NCI-H526 (cell line): ENCODE measurements at regions not wholly inside any gene's neighbourhood (a gene's known extent, or its start where the extent isn't known, plus 50 kb on each side); places are given as distances from the start of the nearest gene placed in this dataset.
A peak's percentile ranks its signal among the peaks of the same experiment; 100 is the strongest.
"Not testable (repeated sequence)": the region's sequence is repeated elsewhere in the genome, so short reads cannot be mapped to it uniquely, and the experiment has no call there.

ENCODE experiments used
- DNase-seq, 2 experiments: peaks; one replicate each; lab custom pipeline; 2025; lab: John Stamatoyannopoulos, UW

DNA sequence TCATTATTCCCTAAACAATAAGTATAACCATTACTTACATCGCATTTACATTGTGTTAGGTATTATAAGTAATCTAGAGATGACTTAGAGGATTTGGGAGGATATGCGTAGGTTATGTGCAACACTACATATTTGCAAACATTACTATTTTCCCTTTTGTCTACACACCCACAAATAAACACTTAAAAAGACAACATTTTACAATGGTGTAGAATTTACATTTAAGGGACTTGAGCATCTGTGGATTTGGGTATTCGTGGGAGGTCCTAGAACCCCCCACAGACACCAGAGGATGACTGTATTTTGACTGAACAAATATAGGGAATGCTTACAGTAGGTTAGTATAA lies 220.2 kb upstream of the MYO3A start:
- no peak for DNase-seq

DNA sequence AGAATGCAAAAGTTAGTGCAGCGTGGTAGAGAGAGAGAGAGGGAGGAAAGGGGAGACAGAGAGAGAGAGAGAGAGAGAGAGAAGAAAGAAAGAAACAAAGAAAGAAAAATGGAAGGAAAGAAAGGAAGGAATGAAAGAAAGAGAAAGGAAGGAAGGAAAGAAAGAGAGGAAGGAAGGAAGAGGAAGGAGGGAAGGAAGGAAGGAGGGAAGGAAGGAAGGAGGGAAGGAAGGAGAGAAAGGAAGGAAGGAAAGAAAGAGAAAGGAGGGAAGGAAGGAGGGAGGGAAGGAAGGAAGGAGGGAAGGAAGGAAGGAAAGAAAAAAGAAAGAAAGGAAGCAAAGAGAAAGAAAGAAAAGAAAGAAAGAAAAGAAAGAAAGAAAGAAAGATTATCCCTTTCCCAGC lies 209.8 kb upstream of the MYO3A start:
- DNase-seq = no peak

DNA sequence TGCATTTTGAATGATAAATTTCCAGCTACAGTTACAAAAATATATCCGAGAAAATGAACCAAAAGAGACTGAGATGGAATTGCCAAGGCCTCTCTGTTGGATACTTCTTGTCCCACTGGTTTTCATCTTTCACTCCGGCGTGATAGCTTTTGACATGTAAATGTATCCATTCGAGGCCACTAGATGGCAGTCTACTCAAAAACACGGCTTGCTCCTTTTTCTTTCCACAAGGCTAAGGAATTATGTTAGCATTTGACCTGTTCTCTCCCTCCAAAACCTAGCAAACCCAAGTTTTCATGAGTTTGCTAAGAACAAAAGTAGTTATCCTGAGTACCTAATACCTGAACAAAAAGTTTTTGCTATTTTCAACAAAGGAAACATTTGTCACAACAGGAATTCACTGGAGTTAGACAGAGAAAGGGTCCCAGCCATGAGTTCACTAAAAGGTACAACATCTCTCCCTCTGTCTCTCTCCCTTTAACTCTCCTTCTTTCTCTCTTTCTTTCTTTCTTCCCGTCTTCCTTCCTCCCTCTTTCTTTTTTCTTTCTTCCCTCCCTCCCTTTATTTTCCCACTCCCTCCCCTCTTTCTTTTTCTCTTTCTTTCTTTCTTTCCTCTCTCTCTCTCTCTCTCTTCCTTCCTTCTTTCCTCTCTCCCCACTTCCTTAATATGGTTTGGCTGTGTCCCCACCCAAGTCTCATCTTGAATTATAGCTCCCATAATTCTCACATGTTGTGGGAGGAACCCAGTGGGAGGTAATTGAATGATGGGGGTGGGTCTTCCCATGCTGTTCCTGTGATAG lies 207.9 kb upstream of the MYO3A start:
- DNase-seq = peak; percentile 13 to 68

DNA sequence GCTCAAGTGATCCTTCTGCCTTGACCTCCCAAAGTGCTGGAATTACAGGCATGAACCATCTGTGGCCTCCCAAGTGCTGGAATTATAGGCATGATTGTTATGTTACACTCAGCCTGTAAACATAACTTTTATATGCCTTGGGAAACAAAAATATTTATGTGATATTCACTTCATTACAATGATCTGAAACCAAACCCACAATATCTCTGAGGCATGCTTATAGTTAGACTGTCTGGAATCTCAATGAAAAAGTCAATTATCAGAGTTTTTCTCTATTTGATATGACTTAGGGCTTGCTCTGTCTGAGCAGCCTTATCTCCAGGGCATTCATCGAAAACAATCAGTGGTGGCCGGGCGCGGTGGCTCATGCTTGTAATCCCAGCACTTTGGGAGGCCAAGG lies 195.3 kb upstream of the MYO3A start:
- DNase-seq = no peak

DNA sequence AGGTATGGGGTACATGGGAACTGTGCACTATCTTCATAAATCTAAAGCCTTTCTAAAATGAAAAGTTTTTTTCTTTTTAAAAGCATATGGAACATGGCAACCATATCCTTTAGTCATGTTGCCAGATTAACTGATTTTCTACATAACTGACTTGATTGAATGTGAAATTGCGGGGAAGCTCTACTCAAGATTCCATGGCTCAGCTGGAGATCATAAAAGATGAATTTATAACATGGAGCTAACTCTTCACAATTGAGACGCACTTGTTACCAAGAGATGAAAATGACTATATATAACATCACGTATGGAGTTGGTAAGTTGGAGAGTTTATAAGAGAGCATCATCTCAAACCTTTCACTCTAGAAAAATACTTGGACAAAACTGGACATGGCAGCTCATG lies 190.2 kb upstream of the MYO3A start:
- no peak for DNase-seq

DNA sequence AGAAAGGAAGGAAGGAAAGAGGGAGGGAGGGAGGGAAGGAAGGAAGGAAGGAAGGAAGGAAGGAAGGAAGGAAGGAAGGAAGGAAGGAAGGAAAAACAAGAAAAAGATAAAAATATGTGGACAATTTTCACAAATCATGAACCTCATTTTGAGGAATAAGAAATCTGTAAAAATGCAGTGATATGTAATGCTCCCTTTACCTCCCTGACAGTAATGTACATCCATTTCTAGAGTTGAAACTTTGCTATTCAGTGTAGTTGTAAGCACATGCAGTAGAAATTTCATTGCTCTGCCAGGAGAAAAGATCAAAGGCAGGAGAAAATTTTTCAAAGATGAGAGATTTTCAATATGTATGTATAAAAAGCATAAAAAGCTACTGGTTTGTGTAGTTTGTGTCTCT lies 189.5 kb upstream of the MYO3A start:
- DNase-seq = no peak

DNA sequence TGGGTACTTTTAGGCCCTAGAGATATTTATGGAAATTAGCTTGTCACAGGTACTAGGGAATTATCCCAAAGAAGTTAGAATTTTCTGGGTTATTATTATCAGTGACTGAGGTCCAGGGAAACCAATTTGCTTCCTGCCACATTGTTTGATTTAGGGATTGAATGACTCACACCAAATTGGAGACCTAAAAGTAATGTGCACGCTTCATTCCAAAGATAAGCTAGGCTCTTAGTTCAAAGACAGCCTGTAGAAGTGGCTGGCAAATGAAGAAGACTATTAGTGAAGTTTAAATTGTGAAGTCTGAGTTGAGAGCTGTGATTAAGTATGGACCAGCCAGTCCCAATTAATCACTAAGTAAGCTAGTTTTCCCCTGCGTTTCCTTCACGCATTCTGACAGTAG lies 188.1 kb upstream of the MYO3A start:
- no peak for DNase-seq

DNA sequence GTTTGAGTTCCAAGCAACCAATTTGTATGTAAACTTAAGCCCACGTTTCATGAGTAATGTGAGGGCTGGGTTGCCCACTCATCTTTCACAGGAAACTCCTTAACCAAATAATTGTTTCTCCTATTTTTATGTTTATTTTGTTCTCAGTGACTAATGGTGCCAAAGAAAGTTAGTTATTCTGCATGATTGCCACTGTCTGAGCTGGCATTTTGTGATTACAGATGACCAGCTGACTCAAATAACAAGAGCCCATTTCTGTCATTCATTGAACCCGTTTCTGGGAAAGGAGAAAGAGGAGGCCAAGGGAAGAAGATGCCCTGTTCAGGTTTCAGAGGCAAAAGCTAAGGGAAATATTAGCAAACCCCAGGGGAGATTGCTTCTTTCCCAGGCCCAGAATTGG lies 186.9 kb upstream of the MYO3A start:
- DNase-seq = no peak

DNA sequence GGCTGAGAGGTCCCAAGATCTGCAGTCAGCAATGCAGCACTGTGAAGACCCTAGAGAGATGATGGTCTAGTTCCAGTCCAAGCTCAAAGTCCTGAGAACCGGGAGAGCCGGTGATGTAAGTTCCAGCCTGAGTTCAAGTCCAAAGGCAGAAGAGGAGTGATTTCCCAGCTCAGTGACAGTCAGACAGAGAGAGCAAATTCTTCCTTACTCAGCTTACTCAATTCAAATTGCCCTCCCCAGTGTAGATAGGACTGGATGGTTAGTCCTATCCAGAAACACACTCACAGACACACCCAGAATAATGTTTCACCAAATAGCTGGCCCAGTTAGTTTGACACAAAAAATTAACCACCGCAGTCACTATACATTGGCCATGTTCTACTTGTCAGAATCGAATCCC lies 185.5 kb upstream of the MYO3A start:
- no peak for DNase-seq

DNA sequence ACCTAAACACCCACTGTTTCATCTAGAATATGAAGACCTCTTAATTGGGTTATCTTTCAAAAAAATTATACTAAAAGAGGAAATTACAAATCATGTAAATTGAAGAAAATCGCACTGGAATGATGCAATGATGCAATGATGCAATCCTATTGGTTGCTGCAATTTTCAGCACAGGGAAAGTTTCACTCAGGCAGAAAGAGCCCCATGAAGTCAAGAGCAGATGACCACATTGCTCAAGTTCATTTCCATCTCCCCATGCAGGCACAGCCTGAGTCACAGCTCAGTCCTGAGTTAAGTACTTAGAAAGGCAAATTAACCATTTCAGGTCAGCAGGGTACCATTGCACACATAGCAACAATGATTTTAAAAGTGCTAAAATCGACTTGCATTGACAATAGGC lies 180.3 kb upstream of the MYO3A start:
- DNase-seq = no peak

DNA sequence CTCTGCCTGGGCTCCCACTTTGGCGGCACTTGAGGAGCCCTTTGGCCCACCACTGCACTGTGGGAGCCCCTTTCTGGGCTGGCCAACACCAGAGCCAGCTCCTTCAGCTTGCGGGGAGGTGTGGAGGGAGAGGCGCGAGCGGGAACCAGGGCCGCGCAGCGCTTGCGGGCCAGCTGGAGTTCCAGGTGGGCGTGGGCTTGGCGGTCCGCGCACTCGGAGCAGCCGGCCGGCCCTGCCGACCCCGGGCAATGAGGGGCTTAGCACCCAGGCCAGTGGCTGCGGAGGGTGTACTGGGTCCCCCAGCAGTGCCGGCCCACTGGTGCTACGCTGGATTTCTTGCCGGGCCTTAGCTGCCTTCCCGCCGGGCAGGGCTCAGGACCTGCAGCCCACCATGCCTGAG lies 178.2 kb upstream of the MYO3A start:
- not testable (repeated sequence) for DNase-seq

DNA sequence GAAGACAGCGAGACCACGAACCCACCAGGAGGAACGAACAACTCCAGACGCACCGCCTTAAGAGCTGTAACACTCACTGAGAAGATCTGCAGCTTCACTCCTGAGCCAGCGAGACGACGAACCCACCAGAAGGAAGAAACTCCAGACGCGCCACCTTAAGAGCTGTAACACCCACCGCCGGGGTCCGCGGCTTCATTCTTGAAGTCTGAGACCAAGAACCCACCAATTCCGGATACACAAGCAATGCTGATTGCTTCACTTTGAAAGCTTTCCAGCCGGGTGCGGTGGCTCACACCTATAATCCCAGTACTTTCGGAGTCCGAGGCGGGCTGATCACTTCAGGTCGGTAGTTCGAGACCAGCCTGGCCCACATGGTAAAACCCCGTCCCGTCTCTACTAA lies 177.2 kb upstream of the MYO3A start:
- no peak for DNase-seq

DNA sequence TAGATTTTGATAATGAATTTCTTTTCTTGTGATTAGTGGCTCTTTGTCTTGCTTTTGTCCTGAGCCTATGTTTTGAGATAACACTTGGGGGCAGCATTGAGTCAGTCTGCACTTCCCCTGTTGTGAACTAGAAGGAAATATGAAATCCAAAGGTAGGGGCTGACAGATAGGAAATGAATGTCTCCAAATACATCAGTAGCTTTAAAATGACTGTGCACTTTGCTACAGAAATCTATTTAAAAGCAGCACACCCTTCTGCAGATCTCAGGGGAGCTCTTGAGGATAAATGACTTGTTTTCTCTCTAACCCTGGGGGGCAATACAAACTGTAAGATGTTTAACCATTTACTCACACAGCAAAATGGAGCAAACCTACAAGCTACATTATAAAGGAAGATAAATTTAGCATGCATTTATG lies 176.0 kb upstream of the MYO3A start:
- peak; percentile 12 to 57 for DNase-seq

DNA sequence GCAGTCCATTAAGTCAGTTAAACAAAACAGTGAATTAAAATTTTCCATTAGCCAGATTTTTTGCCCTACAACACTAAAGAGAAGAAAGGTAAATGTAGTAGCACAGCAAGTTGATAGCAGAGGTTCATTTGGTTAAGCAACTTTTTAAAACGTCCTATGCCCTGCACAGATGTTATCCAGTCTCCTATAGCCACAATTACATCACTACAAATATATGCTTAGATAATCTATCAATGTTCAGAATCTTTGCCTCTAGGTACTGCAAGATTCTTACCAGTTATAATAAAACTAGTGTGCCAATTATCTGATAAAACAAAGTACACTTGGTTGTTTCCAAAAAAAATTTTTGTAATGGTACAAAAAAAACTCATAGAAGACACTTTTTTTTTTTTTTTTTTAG lies 175.5 kb upstream of the MYO3A start:
- no peak for DNase-seq

DNA sequence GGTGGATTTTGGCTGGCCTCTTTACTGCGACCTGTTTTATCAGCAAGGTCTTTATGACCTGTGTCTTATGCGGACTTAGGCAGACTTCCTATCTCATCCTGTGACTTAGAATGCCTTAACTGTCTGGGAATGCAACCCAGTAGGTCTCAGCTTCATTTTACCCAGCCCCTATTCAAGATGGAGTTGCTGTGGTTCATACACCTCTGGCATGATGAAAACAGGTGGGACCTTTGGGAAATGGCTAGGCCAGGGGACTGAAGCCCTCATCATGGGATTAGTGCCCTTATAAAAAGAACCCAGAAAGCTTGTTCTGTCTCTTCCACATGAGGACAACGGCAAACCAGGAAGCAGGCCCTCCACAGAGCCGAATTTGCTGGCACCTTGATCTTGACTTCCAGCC lies 172.1 kb upstream of the MYO3A start:
- no peak for DNase-seq

DNA sequence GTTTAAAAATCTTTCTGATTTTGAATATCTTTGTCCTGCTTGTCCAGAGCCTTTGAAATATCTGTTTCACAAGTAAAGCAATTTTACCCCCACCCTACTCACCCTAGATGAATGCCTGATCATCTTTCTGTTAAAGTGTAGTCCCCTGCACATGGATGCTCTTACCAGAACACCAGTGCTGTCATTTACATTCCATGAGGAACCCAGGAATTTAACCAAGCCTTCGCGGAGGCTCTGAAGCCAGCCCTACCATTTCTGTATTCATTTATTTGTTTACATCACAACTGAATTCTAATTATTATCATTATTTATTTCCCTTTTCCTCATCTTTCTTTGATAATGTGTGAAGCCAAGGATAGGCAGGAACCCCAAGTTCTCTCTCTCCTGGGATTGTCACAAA lies 167.8 kb upstream of the MYO3A start:
- no peak for DNase-seq

DNA sequence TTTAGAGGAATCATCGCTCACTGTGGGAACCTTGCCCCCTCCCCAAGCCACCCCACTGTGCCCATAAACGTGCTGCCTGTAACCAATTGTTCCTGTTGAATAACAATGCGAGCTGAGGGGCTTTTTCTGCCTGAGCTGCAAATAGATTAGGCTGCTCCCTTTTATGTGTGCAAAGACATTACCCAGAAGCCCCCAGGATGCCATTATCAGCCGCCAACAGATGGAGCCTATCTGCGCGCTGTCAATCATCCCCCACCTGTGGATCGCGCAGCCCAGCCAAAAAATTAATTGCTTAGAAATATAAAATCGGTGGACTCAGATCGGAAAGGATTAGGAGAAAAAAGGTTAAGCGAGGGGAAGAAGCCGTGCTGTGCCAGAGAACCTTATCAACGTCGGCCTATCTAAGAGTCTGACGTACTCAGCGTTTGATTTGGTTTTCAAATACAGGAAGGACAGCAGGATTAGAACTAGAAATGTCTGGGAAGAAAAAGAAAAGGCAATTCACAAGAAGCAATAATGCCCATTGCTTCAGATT lies 167.3 kb upstream of the MYO3A start:
- no peak for DNase-seq

DNA sequence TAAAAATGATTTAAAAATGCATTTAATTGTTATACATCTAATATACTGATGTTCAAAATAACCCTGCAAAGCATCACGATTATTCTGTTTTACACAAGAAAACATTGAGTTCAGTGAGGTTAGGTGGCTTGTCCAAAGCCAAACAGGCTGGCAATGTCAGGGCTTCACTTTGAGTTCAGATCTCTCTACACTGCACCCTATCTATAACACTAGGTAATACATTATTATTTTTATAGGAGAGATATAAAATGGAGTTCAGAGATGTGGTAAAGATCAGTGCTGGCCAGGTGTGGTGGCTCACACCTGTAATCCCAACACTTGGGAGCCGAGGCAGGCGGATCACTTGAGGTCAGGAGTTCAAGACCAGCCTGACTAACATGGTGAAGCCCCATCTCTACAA lies 165.9 kb upstream of the MYO3A start:
- no peak for DNase-seq

DNA sequence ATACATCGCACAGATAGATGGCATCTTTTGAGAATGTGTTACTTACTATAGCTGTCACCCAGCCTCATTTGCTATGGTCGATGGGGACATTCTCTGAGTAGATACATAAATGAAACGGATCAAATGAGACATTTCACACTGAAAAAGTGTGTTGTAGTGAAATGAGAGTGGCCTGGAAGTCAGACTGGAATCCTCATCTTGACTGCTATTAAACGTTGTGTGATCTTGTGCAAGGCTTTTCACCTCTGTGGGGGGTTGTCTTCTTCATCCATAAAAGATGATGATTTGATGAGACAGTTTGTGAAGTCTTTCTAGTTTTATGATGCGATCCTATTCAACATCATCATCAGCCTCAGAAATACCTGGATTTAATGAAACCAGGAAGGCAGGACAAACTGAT lies 155.4 kb upstream of the MYO3A start:
- DNase-seq = no peak

DNA sequence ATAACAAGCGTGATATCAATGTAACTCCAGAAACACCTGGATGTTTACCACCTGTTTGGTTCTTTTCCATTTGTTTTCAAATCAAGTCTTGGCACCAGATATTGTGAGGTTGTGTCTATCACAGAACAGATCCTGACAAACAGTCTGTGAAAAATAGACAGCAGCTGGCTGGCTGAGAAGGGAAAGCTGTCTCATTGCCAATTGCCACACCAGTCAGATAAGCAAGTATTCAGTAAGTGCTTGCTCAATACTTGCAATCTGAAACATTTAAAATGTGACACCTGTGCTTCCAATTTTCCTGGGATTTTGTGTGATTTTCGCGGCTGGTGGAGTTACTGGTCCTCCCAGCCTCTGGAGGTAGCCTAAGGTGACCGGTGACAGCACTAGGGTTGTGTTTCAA lies 147.9 kb upstream of the MYO3A start:
- DNase-seq = no peak

DNA sequence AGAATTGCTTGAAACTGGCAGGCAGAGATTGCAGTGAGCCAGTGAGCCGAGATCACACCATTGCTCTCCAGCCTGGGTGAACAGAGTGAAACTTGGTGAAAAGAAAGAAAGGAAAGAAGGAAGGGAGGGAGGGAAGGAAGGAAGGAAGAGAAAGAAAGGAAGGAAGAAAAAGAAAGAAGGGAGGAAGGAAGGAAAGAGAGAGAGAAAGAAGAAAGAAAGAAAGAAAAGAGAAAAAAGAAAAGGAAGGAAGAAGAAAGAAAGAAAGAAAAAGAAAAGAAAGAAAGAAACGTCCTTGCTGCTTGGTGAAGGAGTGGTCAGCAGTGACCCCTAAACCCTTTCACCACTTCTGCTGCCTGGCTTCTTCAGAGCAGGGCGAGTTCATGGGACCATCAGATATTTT lies 147.1 kb upstream of the MYO3A start:
- no peak for DNase-seq

DNA sequence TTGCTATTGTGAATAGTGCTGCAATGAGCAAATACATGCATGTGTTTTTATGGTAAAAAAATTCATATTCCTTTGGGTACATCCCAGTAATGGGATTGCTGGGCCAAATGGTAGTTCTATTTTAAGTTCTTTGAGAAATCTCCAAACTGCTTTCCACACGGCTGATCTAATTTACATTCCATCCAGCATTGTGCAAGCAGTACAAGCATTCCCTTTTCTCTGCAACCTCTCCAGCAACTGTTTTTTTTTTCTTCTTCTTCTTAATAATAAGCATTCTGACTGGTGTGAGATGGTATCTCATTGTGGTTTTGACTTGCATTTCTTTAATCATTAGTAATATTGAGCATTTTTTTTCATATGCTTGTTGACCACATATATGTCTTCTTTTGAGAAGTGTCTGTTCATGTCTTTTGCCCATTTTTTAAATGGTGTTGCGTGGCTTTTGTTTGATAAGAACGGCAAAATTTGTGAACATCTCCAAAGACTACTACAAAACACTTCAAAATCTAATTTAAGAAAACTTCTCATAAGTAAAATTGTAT lies 136.1 kb upstream of the MYO3A start:
- no peak for DNase-seq

DNA sequence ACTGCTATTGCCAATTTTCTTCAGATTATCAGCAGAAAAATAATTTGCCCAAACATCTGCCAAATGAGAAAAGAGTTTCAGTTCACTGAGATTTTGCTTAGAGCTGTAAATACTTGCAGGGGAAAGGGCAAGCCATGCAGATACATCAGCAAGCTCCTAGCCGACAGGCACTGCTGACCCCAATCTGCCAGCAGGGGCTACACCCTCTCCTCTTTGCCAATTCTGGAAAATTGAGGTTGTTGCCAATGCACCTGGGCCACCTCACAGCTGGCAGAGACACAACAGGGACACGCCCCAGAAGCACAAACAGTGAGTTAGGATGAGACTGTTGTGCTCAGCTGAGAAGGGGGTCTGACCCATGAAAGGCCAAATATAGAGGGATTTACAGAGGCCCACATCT lies 129.5 kb upstream of the MYO3A start:
- DNase-seq = no peak

DNA sequence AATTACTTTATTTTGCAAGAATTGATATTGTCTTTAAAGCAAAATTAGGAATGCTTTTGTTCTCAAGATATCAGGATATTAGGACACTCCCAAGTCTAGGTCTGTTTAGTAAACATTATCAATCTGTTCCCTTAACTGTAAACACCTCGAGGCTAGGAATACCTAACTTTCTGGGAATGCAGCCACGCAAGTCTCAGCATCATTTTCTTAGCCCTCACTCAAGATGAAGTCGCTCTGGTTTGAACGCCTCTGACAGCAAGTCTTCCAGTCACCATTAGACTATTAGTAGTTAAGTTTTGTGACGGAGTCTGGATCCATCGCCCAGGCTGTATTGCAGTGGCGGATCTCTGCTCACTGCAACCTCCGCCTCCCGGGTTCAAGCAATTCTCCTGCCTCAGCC lies 128.0 kb upstream of the MYO3A start:
- no peak for DNase-seq
